ENCODE measurements at regions not wholly inside any gene's neighbourhood (a gene's known extent, or its start where the extent isn't known, plus 50 kb on each side); places are given as distances from the start of the nearest gene placed in this dataset.
A peak's percentile ranks its signal among the peaks of the same experiment; 100 is the strongest.

DNA sequence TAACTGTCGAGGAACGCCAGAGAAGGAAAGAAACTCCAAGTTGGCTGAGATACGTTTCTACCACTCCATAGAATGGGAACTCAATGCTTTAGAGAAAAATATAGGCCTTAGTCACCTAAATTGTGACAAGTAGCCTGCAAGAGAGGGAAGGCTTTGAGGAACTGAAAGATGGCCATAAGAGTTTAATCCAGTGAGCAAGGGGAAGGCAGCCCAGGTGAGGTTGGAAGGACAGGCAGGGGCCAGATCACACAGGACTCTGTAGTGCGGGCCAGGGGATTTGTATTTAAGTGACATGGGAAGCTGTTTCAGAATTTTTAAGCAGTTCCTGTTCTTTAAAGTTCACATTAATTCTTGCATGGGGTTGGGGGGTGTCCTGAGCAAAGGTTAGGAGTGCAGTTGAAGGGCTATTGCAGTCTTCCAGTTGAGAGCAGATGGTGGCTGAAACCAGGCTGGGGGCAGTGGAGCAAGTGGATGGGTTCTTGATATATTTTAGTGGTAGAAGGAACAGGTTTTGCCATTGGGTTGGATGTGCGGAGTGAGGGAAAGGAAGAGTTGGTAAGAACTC is 138.9 kb upstream of the PELI1 start:
- Histone ChIP-seq H3K27ac (ENCODE audit: low read depth, low read length) (no peak overlapping the region), H2AFZ (ENCODE audit: low read length) (no peak overlapping the region), H3K9me3 (ENCODE audit: low read depth, low read length) (no peaks in the 10 kb centered on the region), H3K79me2 (ENCODE audit: insufficient read depth, low read length) (no peaks in the 10 kb centered on the region), H3K27me3 (ENCODE audit: insufficient read depth, low read length) (peaks cover 16% of the 10 kb centered on the region), H3K4me3 (ENCODE audit: insufficient read depth, low read length) (no peak overlapping the region), H3K4me2 (ENCODE audit: insufficient read depth, low read length) (no peak overlapping the region), H3K36me3 (ENCODE audit: insufficient read depth, low read length) (no peaks in the 10 kb centered on the region), H3K4me1 (ENCODE audit: insufficient read depth, low read length) (peaks cover 3% of the 10 kb centered on the region), H4K20me1 (ENCODE audit: insufficient read depth, low read length) (no peaks in the 10 kb centered on the region)
- DNase-seq (ENCODE audit: insufficient read length, low spot score, missing footprints) = no peak
- TF ChIP-seq, protein P1, sequence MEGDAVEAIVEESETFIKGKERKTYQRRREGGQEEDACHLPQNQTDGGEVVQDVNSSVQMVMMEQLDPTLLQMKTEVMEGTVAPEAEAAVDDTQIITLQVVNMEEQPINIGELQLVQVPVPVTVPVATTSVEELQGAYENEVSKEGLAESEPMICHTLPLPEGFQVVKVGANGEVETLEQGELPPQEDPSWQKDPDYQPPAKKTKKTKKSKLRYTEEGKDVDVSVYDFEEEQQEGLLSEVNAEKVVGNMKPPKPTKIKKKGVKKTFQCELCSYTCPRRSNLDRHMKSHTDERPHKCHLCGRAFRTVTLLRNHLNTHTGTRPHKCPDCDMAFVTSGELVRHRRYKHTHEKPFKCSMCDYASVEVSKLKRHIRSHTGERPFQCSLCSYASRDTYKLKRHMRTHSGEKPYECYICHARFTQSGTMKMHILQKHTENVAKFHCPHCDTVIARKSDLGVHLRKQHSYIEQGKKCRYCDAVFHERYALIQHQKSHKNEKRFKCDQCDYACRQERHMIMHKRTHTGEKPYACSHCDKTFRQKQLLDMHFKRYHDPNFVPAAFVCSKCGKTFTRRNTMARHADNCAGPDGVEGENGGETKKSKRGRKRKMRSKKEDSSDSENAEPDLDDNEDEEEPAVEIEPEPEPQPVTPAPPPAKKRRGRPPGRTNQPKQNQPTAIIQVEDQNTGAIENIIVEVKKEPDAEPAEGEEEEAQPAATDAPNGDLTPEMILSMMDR (IDR thresholded peaks at IDR 0.05; ENCODE audit: extremely low read depth, low read depth, low read length) = no peak

DNA sequence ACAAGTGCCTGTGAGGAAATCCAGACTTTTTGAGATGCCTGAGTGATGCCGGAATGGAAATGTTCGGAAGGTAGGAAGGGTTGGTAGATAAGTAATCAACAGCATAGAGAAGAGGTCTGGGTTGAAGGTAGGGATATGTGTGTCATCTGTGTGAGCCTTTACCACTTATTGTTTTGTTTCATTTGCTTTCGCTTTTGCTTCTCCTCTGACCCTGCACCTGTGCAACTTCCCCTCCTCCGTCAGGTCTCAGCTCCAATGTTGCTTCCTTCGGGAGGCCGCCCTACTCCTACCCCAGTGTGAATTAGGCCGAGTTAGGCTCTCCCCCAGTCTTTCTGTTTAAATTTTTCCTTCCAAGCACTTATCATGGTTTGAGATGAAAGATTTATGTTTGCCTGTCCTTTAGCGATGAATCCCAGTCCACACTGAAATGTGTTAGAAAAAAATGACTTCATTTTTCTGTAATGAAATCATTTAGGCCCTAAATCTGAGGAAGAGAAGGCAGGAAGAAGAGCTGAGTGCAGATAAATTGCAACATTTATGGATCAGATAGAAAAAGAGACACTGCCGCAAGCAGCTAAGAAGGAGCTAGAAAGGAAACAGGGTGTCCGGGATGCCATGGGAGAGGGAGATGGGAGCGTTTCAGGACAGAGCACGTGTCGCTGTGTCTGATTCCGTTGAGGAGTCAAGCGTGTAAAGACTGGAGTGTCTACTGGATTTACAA is 139.6 kb upstream of the PELI1 start:
- H2AFZ ChIP-seq (ENCODE audit: low read length) = no peak overlapping the region
- no peaks in the 10 kb centered on the region for H3K36me3 ChIP-seq (ENCODE audit: insufficient read depth, low read length)
- peak; percentile 38 for DNase-seq (ENCODE audit: insufficient read length, low spot score, missing footprints)
- no peak overlapping the region for H3K4me3 ChIP-seq (ENCODE audit: insufficient read depth, low read length)
- TF ChIP-seq, protein P1 (IDR thresholded peaks at IDR 0.05; ENCODE audit: extremely low read depth, low read depth, low read length) = no peak
- H3K79me2 ChIP-seq (ENCODE audit: insufficient read depth, low read length) = no peaks in the 10 kb centered on the region
- peaks cover 7% of the 10 kb centered on the region for H3K4me1 ChIP-seq (ENCODE audit: insufficient read depth, low read length)
- no peaks in the 10 kb centered on the region for H4K20me1 ChIP-seq (ENCODE audit: insufficient read depth, low read length)
- no peak overlapping the region for H3K27ac ChIP-seq (ENCODE audit: low read depth, low read length)
- H3K4me2 ChIP-seq (ENCODE audit: insufficient read depth, low read length) = no peak overlapping the region
- H3K9me3 ChIP-seq (ENCODE audit: low read depth, low read length) = no peaks in the 10 kb centered on the region
- H3K27me3 ChIP-seq (ENCODE audit: insufficient read depth, low read length) = peaks cover 16% of the 10 kb centered on the region

DNA sequence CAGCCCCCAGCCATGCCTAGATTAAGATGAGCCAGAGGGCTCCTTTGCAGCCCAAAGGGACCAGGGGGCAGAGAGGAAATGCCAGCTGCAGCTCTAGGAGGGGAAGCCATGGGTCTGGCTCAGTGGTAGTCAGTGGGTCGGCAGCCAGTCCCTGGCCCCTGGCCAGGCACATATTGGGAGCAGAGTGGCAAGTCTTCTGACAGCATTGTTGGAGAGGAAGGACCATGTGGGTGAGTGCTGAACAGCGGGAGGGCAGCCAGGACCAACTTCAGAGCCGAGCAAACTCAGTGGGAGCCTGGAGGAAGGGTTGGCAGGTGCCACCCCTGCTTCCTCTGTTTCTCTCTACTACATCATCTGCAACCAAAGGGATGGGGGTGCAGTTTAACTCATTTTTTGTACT is 140.5 kb upstream of the PELI1 start:
- H3K79me2 ChIP-seq (ENCODE audit: insufficient read depth, low read length) = no peaks in the 10 kb centered on the region
- no peaks in the 10 kb centered on the region for H3K36me3 ChIP-seq (ENCODE audit: insufficient read depth, low read length)
- H3K4me3 ChIP-seq (ENCODE audit: insufficient read depth, low read length) = no peak overlapping the region
- H3K27me3 ChIP-seq (ENCODE audit: insufficient read depth, low read length) = peaks cover 16% of the 10 kb centered on the region
- H2AFZ ChIP-seq (ENCODE audit: low read length) = no peak overlapping the region
- no peak for DNase-seq (ENCODE audit: insufficient read length, low spot score, missing footprints)
- H3K4me1 ChIP-seq (ENCODE audit: insufficient read depth, low read length) = peaks cover 12% of the 10 kb centered on the region
- no peak overlapping the region for H3K27ac ChIP-seq (ENCODE audit: low read depth, low read length)
- no peaks in the 10 kb centered on the region for H4K20me1 ChIP-seq (ENCODE audit: insufficient read depth, low read length)
- no peaks in the 10 kb centered on the region for H3K9me3 ChIP-seq (ENCODE audit: low read depth, low read length)
- TF ChIP-seq, protein P1 (IDR thresholded peaks at IDR 0.05; ENCODE audit: extremely low read depth, low read depth, low read length) = no peak
- no peak overlapping the region for H3K4me2 ChIP-seq (ENCODE audit: insufficient read depth, low read length)

DNA sequence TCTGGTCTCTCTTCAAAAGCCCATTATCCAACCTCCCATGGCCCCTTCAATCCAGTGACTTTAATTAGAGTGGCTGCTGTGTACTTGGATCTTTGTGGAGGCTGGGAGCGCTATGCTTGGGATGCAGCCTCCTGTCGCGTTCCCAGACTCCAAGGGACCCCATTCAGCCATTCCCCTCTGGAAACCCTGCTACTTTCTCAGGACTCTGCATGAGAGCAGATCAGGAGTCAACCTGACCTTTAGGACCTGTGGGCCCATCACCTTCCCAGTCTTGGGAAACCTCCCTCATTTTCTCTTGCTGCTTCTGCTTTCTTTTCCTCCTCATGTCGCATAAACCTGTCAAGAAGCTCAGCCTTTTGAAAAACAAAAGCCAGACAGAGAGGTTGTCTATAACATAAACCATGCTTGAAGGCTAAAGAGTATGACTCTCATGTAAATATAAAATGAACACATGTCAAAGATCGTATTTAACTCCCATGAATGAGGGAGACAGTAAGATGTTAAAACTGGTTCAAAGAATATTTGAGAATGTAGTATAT is 143.1 kb upstream of the PELI1 start:
- no peak for DNase-seq (ENCODE audit: insufficient read length, low spot score, missing footprints)
- Histone ChIP-seq H3K4me1 (ENCODE audit: insufficient read depth, low read length) (peaks cover 23% of the 10 kb centered on the region), H4K20me1 (ENCODE audit: insufficient read depth, low read length) (no peaks in the 10 kb centered on the region), H3K4me2 (ENCODE audit: insufficient read depth, low read length) (no peak overlapping the region), H3K9me3 (ENCODE audit: low read depth, low read length) (no peaks in the 10 kb centered on the region), H3K4me3 (ENCODE audit: insufficient read depth, low read length) (no peak overlapping the region), H3K36me3 (ENCODE audit: insufficient read depth, low read length) (no peaks in the 10 kb centered on the region), H3K27me3 (ENCODE audit: insufficient read depth, low read length) (peaks cover 16% of the 10 kb centered on the region), H2AFZ (ENCODE audit: low read length) (no peak overlapping the region), H3K79me2 (ENCODE audit: insufficient read depth, low read length) (no peaks in the 10 kb centered on the region), H3K27ac (ENCODE audit: low read depth, low read length) (no peak overlapping the region)
- TF ChIP-seq, protein P1 (IDR thresholded peaks at IDR 0.05; ENCODE audit: extremely low read depth, low read depth, low read length) = no peak

Measured in osteoblast (primary cell).